GM21447 (cell line): ENCODE measurements at regions not wholly inside any gene's neighbourhood (a gene's known extent, or its start where the extent isn't known, plus 50 kb on each side); places are given as distances from the start of the nearest gene placed in this dataset.

Experiments used
- ATAC-seq: cut with Tn5 transposase; IDR thresholded peaks from one replicate; pipeline ENCODE4 v1.9.1; 2021; ENCODE audit not compliant: unreplicated experiment

DNA sequence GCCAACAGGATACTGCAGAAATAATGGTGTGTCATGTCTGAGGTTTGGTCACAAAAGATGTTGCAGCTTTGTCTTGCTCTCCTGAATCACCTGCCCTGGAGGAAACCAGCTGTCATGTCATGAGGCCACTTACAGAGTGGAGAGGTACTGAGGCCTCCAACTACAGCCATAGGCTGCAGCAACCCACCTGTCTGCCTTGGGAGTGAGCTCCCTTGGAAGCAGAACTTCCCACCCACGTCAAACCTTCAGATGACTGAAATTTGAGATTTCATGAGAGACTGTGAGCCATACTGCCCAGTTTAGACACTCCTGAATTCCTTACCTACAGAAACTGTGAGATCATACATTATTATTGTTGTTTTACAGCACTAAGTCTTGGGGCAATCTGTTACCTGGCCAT, 475.9 kb downstream of the HS3ST3B1 start:
- ATAC-seq, result no peak

GRCh38 chr17:14775731-14776492, 475.0 kb downstream of the HS3ST3B1 start:
- ATAC-seq, result no peak

GRCh38 chr17:14774774-14775173, 473.9 kb downstream of the HS3ST3B1 start:
- no peak for ATAC-seq

- no peak for ATAC-seq
These were observed 471.9 kb downstream of the HS3ST3B1 start for GRCh38 chr17:14772776-14773175.

- ATAC-seq, result no peak
These were observed 470.7 kb downstream of the HS3ST3B1 start for GRCh38 chr17:14771543-14771942.

DNA sequence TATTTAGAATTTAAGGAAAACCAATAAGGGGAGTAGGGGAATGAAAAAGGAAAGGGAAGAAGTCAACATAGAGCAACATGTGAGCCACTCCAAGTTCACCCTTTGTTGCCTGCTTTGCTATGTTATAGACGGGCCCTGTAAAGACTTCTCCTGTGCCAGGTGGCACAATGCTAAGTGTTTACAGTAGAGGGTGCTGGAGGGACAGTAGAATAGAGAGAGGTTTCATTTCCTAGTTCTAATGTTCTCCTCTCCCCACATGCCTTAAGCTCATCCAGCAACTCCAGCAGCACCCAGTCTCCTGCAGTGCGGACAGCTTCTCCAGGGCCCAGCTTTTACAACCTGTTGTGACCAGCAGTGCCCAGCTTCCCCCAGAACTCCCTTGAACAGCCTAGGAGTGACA, 468.0 kb downstream of the HS3ST3B1 start:
- ATAC-seq, result no peak

DNA sequence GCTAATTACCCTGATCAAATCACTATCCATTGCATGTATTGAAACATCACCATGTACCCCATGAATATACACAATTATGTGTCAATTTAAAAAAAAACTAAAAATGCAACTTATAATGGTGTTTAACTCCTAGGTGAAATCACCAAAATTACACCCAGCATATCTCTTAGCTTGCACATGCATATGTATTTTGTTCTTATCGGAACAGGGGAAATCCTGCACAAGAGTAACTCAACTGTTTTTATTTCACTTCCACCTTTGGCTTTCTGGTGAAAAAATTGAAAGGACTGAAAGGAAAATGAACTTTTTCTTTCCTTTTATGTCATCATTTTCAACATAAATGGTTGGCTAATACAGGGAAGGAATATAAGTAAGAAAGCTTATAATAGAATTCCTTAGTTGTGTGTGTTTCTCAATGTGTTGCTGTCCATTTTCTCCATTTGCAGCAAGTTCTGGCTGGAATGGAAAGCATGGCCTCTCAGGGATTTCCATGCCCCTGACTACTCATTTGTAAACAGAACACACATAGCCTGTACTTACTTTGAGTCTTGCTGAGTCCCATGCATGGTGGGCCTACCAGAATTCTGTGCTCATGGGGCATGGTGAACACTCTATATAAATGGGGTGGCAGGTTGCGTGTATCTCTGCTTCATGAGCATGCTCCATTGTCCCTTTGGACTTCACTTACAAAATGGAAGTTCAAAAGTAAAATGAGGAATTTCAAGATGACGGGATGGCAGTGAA, 462.0 kb downstream of the HS3ST3B1 start:
- ATAC-seq, result no peak

GRCh38 chr17:14760719-14761411, 460.0 kb downstream of the HS3ST3B1 start:
- ATAC-seq, result peak; percentile 62

DNA sequence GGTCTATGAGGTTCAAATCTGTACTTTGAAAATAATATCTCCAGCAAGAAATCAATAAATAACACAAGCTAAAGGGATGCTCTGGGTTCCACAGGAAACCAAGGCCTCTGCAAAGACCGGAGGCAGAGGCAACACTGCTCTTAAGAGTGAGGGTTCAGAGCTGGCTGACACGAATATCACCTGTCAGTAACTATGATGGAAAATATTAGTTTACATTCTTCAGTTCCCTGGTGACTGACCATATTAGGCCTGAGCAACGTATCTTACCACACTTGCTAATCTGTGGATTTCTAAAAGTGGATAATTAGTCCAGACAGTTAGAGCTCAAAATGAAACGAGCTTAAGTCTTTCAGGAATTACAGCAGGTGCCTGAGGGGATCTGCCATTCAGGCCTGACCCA, 459.3 kb downstream of the HS3ST3B1 start:
- peak; percentile 54 for ATAC-seq

GRCh38 chr17:14759325-14759724, 458.4 kb downstream of the HS3ST3B1 start:
- no peak for ATAC-seq

DNA sequence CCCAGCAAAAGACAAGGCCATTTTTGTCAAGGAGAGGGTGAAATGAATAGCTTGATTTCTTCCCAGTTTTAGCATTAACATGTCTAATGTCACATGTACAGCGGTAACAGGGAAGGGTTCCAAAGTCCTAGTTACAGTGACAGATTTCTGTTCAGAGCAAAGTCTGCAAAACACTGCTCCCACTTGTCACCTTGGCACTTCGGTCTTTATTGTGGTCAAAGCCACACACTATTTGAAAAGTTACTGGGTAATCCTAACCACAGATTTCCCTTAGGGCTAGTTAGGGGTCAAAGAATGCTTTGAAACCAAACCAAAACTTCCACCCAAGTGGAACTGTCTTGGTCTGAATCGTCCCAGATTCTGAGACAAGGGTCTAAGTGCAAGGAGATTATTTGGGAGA, 455.6 kb downstream of the HS3ST3B1 start:
- ATAC-seq, result no peak

GRCh38 chr17:14755002-14755401, 454.1 kb downstream of the HS3ST3B1 start:
- ATAC-seq, result no peak

GRCh38 chr17:14753383-14753782, 452.5 kb downstream of the HS3ST3B1 start:
- no peak for ATAC-seq

DNA sequence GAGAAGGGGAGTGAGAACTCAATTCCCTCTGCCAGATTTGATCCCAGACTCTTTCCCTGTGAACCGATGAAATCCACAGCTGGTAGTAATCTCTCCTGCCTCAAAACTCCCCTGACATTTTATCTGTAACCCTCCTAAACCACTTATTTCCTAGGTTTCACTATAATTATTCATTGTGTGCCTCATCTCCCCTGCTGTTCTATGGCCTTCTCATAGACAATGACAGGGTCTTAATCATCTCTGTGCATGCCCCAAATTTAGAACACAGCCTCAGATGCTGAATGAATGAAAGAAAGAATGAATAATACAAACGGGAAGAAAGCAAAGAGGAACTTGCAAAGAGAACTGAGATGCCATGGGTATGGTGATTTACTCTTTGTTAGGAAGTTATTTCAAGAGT, 451.1 kb downstream of the HS3ST3B1 start:
- no peak for ATAC-seq

- ATAC-seq, result no peak
These were observed 450.0 kb downstream of the HS3ST3B1 start for GRCh38 chr17:14750866-14751265.

DNA sequence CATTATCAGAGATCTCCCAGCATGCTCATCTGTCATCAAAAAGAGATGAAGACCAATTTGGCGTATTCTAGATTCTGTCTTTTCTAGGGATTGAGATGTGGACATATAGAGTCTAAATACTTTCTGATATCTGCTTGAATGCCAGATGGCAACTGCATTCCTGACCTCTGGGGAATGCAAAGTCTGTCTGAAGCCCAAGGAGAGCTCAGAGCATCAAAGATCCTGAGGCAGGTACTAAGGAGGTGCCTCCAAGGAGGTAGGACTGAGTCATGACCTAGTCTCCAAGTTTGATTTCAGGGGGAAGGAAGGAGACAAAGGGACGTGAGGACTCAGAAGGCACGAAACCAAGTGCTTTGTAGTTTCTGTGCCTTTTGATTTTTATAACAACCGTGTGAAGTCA, 448.4 kb downstream of the HS3ST3B1 start:
- ATAC-seq, result no peak

GRCh38 chr17:14748036-14748710, 447.3 kb downstream of the HS3ST3B1 start:
- peak; percentile 82 for ATAC-seq

- ATAC-seq, result no peak
These were observed 446.7 kb downstream of the HS3ST3B1 start for GRCh38 chr17:14747603-14747950.

DNA sequence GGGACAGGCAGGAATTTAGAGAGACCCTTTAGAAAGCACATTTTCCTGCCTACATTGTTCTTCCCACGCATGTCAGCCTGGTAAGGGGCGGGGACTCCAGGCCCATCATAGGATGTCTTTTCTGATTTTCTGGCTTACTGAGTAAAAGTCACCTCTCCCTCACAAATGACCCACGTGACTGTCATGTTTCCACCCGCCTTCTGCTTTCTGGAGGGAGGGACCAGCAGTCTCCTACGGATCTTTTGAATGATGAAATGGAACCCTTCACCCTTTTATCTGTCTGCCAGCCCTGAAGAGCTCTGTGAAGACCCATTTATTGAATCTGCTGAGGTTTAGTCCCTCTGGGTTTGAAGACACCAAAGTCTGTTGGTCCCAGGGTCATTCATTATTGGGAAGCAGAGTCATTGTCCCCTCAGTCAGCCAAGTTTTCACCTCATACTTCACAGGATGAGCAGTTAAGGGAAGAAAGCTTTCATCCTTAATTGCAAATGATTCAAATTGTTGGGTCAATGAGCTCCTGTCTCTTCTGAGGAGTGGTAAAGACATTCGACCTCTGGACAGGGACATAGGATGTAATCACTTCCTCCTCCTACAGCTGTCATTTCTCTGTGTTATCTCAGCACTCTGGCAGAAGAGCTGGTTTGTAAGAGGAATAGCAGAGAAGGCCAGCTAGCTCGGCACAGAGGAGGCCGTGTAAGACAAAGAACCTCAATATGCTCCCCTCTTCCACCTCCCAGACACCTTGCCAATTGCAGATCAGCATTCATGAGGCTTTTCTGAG, 446.1 kb downstream of the HS3ST3B1 start:
- no peak for ATAC-seq

- no peak for ATAC-seq
These were observed 444.7 kb downstream of the HS3ST3B1 start for GRCh38 chr17:14745541-14745940.
